ENCODE measurements at regions not wholly inside any gene's neighbourhood (a gene's known extent, or its start where the extent isn't known, plus 50 kb on each side); places are given as distances from the start of the nearest gene placed in this dataset.
"Not testable (repeated sequence)": the region's sequence is repeated elsewhere in the genome, so short reads cannot be mapped to it uniquely, and the experiment has no call there.

DNA sequence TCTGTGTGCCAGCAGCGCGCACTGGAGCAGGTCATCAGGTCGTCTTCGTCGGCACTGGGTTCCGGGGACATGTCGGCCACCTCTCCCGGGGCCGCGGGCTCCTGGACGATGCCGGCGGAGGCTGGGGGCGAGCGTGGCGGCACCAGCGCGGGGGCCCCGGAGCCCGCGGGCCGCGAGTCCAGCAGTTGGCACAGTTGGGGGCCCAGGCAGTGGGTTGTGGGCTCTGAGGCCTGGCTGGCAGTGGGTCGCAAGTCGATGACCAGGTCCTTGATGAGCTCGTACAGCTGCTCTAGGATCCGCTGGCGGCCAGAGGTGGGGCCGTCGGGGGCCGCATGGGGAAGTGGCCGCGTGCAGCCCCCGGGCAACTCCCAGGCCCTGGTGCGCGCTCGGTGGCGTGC lies 300.5 kb downstream of the CCDC74A start:
- no peak for DNase-seq (ENCODE audit: low spot score)

DNA sequence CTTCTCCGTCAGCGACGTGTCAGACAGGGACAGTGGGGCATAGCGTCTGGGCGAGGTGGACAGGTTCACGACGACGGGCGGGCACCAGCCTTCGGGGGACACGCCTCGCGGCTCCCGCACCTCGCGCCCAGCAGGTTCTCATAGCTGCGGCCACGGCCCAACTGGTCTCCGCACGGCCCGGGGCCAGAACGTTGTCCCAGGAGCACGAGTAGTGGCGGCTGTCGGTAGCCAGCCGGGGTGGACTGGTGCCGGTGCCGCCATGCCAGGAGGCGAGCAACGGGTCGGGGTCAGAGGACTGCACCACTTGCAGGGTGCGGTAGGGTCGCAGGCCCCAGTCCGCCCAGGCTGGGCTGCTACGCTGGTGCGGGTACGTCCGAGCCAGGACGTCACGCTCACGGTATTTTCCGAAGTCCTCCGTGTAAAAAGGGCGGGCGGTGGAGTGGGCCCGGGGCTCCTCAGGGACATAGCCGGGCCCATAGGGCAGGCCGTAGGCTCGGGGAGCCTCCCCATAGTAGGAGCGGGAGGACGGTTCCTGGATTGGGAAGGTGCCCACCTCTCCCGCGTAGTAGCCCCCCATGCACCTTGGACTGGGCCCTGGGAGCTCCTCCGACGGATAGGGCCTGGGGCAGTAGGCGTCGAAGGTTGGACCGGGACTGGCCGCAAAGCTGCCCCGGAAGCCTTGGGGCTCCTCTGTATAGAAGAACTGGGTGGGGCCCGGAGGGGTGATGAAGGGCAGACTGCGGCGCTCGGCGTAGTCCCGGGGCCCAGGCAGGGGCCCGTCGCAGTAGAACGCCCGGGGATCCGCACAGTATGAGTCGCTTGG lies 301.2 kb downstream of the CCDC74A start:
- DNase-seq (ENCODE audit: low spot score), result not testable (repeated sequence)

DNA sequence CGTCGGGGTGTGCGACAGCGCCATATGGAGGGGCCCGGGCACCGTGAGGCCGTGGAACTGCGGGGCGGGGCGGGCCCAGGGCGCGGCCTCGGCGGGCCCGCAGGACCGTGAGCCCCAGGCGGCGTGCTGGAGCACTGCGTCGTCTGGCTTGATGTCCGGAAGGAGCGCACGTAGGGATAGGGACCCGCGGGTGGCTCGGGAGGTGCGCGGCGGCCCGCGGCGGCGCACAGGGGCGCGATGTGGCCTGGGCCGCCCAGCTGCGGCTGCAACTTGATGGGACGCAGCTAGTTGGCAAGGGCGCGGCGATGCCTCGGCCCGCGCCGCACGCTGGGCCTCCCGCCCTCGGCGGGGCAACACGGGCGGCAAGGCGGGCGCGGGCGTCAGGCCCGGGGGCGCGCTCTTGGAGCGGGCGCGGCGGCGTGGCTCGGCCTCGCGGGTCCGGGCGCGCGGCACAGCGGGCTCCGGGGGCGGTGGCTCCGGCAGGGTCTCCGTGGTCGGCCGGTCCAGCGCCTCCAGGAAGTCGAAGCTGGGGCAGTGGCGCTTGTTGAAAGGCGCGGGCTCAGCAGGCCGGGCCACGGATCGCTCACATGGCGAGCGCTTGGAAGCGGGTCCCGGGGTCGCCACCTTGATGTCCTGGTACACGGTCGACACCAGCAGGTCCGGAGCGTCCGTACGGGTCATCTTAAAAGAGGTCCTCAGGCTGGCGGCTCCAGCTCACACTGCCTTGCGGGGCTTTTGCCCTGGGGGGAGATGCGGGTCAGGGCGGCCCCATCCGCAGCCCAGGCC lies 302.0 kb downstream of the CCDC74A start:
- not testable (repeated sequence) for DNase-seq (ENCODE audit: low spot score)

DNA sequence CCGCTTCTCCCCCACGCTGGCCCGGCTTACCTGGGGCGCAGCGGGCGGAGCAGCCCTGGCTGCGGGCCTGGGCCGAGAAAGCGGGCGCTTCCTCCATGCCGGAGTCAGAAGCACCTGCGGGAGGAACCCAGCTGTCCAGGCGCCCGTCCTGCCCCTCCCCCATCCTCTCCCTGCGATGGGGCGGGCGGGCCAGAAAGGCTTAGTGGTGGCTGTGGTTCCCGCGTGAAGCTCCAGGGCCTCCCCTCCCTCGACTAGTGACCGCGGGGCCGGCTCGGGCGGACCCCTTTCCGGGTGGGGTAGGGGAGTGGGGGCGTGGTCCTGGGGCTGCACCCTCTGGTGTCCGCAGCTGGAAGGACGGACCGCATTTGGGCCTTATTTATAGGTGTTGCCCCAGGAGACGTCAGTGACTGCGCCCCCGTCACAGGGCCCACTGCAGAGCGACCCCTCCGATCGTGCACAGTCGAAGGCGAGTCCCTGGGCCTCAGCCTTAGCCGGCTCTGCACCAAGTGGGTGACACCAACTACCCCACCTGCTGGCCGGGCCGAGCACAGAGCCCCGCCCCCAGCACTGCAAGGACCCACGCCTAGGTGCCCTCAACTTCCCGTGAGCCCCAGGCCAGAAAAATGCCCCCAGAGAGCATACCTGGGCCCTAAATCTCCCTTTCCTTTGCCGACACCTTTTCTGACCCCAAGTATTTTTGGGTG lies 302.7 kb downstream of the CCDC74A start:
- DNase-seq (ENCODE audit: low spot score), result not testable (repeated sequence)

DNA sequence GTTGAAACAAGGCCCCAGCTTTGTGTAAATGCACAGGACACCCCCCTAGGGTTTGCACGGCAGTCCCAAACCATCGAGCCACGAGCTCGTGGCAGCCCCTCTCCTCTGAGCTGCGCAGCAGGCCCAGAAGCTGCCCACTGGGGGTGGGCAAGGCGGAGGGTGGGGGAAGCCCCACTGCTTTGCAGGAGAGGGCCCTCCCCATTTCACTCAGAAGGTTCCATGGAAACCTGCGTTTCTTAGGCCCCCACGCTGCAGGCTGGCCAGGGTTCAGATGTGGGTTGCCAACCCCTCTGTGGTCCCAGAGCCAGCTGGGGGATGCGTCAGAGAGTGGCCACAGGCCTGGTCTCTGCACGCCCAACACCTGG lies 303.2 kb downstream of the CCDC74A start:
- DNase-seq (ENCODE audit: low spot score), result not testable (repeated sequence)

DNA sequence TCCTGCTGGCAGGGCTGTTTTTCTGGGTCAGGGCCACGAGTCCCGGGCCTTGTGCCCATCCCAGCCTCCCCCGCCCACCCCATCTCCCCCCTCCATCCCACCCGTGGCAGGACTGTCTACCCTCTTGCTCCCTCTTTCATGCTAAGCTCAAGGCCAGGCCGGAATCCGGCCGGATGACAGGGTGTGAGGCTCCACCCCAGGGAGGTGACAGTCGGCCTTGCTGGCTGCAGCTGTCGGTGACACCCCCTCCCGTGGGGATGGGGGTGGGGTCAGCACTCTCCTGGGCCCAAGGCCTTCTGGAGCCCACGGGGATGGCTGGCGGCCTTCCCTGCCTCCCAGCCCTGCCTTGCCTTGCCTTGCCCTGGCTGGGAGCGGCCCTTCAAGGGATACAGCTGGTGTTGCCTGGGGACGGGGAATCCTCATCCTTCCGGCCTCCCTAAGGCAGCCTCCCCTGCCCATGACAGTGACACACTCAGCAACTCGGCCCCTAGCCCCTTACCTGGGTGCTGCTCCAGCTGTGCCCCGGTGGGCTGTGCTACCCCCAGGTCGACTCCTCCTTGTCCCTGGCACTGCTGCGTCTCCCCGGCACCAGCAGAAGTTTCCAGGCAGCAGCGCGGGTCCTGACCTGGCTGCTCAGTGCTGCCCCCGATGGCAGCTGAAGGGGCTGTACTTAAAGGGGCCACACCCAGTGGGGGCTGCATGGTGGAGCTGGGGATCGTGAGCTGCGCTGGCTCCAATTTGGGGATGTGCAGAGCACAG lies 303.9 kb downstream of the CCDC74A start:
- DNase-seq (ENCODE audit: low spot score), result not testable (repeated sequence)

DNA sequence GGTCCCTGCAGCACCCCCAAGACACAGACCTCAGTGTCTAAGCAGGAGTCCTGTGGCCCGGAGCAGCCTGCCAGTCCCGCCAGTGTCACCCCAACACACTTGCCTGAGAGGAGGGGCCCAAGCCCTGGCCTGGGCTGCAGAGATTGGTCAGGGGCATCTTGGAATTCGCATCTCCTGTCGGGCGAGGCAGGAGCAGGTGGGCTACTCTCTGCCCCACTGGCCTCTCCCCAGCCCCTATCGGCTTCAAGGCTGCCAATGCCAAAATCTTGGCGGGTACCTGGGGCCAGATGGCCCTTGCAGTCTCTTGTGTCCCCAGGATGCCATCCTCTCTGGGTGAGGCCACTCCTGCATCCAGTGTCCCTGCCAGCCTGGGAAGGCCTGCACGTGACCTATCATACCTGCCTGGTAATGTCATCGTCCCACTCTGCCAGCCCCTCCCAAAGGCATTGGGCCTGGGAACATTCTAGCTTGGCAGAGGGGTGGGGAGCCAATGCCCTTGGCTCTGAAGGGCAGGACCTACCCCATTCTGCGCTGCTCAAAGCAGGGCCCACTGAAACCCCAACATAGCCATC lies 304.6 kb downstream of the CCDC74A start:
- not testable (repeated sequence) for DNase-seq (ENCODE audit: low spot score)

DNA sequence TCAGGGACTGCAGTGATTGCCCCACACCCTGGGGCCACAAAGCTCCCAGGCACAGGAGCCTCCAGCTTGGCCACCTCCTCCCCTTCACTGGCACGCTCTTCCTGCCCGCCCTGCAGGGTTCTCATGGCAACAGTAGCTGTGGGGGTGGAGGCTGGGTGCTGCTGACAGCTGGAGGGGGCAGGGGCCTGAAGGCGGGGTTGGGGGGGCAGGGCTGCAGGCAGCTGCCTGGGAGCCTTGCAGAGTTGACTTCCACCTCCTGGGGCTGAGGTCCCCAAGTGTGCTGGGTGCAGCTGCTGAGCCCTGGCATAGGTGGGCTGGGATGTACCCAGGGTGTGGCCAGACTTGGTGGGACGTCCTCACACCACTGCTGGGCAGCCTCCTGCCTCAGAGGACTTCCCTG lies 305.2 kb downstream of the CCDC74A start:
- not testable (repeated sequence) for DNase-seq (ENCODE audit: low spot score)

DNA sequence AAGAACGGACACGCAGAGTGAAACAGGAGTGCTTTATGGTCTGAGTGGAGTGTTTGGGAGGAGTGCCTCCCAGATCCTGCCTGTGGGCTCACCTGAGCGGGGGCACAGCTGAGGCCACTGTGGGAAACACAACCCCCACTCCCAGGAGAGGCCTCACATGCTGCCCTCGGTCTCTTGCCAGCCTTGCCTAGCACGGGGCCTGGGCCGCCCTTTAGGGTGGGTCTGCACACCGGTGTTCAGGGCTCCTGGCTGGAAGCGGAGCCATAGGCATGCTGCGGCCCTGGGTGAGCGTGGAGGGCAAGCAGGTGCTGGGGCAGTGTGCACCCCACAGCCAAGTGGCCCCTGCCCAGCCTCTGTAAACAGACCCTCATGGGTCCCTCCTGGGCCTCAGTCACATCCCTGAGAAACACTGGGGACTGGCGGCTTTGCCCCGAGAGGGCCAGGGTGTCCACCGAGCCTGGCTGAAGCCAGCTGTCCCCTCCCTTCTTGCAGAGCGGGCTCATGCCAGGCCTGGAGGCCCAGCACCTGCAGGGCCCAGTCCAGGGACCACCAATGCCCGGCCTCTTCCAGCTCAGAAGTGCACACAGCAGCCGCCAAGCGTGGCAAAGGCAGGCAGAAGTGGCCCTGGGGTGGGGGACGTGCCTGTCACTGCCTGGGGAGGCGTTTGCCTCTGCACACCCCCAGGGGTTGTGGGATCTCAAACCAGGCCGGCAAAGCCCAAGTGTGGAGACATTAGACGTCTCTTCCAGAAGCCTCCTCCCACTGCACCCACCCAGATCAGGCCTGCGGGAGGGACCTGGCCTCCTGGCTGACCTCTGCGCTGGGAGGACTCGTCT lies 305.9 kb downstream of the CCDC74A start:
- DNase-seq (ENCODE audit: low spot score), result not testable (repeated sequence)

DNA sequence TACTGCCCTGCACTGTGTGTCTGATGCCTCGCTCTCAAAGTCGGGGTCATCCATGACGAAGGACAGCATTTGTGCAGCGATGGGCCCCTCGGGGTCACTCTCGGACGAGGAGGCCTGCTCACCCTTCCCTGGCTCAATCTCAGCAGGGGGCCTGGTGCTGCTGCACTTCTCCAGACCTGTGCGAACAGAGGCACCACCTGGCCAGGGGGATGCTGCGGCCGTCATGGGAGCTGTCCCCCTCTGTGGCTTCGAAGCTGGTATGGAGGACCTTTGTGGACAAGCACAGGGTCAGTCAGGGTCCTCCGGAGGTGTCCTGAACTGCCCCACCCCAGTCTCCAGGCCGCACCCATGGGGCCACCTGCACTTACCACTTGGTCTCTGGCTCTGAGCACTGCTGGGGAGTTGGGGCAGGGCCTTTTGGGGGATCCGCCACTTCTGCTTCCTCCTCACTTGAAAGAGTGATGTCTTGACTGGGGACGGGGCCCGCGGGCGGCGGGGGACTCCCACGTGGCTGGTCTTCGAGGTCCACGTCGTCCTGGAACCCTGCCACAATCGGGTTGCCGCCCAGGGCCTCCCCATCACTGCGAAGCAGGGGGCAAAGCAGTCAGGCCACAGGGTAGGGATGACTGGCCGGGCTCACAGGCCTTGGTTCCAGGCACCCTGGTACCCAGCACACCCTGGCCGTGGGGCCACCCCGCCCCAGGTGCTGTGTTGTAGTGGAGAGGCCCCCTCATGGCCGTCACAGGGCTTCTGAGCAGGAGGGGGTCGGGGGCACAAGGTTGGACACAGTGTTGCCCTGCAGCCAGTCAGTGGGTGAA lies 306.7 kb downstream of the CCDC74A start:
- DNase-seq (ENCODE audit: low spot score), result not testable (repeated sequence)

DNA sequence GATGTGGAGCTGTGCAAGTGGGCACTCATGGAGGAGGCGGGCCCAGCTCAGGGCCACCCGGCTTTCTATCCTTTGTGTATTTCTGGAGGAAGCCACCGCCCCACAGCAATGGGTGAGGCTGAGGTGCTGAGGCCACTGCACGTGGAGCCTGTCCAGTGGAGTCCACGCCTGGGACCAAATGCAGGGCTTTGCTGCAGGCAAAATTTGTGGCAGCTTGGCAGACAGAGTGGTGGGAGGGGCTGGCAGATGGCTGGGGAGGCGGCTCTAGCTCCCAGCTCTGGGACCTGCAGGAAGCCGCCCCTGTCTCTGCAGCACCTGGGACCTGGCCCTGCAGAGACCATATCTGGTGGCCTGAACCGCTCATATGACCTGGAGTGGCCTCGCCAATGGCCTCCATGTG lies 307.3 kb downstream of the CCDC74A start:
- DNase-seq (ENCODE audit: low spot score), result not testable (repeated sequence)

DNA sequence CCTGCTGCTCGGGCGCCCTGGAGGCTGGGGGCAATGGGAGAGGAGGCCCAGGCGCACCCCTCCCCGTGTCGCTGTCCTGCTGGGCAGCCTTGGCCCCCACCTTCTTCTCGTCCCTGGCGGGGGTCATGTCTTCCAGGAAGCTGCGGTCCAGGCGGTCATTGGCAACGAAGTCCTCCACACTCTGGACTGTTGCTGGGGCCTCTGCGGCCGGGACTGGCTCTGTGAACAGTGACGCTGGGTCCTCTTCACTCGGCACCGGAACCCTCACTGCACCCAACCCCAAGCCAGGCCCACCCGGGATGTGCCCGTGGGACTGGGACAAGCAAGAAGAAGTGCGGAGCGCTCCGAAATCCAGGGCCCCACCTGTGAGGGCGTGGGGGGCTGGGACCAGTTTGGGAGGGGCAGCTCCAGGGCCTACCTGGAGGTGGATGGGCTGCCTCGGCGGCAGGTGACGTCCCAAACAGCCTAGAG lies 308.0 kb downstream of the CCDC74A start:
- no peak for DNase-seq (ENCODE audit: low spot score)

DNA sequence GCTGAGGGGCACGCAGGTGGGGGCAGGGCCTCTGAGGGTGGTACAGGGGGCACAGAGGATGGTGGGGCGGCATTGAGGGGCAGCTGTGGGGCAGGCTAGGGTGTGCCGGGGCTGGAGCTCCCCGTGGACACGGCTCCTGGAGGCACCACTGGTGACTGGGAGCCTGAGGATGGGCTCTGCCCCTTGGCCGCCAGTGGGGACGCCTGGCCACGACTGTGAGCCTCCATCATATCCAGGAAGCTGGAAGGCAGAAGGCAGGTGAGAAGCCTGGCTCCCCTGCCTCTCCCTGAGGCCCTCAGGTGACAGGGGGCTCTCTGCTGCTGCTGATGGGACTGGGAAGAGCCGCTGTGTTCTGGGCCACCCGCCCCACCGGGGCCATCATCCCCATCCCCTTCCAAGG lies 308.4 kb downstream of the CCDC74A start:
- DNase-seq (ENCODE audit: low spot score), result not testable (repeated sequence)

DNA sequence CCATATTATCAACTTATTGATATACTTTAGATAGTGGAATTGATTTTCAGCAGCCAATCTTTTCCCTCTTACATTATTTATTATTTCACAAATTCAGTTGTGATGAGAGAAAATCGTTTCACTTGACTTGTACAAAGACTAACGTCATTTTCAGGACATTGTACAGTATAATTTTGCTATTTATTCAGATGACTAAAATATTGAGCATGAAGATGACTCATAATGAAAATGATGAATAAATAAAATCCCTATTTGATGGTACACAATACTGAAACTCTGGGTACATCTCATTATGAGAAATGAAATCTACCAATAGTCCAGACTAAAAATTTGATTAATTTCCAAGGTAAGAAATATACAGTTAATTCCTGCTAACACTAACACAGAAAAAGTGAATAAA lies 316.4 kb downstream of the CCDC74A start:
- DNase-seq (ENCODE audit: low spot score), result not testable (repeated sequence)

DNA sequence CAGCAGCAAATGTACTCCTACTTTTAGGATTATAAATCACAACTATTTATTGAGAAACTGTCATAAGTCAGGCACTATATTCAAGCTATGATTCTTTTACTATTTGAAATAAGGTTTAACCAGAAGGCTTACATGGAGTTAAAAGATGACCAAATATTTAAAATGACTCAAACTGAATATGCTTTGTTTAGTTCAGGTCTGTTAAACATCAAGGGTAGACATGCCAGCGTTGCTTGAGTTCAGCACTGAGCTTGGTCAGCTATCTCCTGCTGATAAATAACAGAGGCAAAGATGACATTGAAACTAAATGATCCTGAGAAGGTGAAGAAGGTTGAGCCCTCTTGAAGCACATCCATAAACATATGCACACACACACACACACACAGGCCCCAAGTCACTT lies 305.6 kb downstream of the ANKRD30BL start:
- not testable (repeated sequence) for DNase-seq (ENCODE audit: low spot score)

DNA sequence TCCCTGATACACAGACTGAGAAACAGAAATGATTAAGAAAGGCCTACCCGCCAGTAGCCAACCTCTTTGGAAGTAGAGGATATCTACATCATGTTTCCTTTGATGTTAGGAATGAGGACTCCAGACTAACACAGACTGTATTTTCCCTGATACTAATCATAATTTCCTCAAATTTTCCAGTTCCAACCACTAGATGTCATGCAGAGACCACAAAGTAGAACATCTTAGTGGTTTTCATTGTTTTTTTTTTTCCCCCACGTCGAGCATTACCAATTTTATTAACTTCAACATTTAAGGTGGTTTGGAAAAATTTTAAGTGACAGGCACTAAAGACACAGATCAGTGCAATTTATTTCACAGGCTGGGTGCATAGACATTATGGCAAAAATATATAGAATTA lies 303.6 kb downstream of the ANKRD30BL start:
- DNase-seq (ENCODE audit: low spot score), result not testable (repeated sequence)

Data from mucosa of gallbladder (tissue), 1 donor.